ENCODE measurements at regions not wholly inside any gene's neighbourhood (a gene's known extent, or its start where the extent isn't known, plus 50 kb on each side); places are given as distances from the start of the nearest gene placed in this dataset.
"Not testable (repeated sequence)": the region's sequence is repeated elsewhere in the genome, so short reads cannot be mapped to it uniquely, and the experiment has no call there.

DNA sequence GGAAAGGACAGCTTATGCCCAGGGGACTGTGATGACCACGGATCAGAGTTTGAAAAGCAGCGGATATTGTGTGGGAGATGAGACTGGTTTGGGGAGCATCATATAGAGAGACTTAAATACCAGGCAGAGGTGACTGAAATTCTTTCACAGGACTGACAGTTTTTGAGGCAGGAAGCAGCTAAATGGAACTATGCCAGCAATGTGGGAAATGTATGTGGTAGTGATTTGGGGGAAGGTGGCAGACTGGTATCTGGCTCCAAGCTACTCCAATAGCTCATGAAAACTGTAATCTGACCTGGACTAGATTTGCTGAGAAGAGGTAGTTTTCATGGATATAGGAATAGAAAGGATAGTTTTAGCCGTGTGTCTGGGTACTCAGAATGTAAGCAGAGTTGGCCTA is 592.6 kb downstream of the REEP3 start:
- DNase-seq (ENCODE audit: low read depth, low spot score), result no peak

DNA sequence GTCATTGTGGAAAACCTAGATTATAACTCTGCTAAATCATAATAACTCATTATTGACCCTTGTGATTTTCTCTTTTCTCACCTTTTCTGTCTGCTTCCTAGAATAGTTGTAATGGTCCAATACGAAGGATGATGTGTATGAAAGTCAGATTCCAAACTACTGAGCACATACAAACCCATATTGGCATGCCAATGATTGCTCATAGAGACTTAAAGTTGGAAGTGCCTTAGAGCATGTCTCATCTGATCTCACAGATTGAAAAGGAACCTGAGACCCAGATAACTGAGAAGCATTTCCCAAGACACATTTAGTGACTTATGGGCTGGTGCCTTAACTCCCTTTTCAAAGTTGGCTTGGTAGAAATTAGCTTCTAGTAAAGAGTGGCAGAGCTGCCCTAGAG is 594.3 kb downstream of the REEP3 start:
- DNase-seq (ENCODE audit: low read depth, low spot score), result no peak

DNA sequence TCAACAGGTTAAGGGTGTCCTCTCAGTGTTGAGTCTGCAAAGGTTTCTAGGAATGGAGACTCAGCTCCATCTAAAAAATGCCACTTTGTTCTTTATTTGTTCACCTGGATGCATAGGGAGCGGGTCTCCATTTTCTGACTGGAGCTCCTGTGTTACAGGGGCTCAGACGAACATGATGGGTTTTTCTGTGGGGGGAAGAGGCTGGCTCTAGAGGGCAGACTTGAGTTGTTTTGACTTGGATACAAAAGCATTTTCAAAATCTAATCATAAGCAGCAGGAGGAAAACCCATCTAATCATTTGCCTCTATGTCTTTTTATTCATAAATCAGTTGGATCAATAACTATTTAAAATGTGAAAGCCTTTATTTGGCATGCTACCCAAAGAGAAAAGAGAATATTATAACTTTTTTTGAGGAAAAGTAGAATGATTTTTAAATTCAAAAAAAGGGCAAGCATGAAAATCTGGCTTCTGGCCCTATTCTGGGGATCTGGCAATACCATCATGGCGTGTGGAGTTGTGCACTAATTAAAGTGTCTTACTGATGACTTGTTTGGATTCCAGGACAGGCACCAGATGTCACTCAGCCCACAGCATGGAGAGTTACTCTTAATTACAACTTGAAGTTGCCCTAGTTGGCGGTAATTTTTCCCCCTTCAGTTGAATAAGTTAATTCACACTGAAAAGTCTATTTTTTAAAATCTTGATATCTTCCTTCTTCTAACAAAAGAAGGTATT is 594.9 kb downstream of the REEP3 start:
- DNase-seq (ENCODE audit: low read depth, low spot score), result no peak

DNA sequence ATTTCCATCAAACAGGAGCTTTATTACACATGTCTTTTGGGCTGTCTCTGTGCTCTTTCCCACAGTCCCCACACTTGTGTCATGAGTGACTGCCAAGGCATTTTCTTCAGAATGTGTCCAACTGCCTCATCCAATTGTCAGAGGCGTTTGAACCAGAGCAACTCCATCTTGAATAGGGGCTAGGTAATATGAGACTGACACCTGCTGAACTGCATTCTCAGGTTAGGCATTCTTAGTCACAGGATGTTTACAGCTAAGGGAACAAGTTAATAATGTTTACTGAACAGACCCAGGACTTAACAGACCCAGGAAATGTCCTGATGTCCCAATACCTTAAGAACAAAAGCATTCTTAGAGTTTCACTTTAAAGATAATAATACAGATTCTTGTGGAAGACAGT is 595.5 kb downstream of the REEP3 start:
- no peak for DNase-seq (ENCODE audit: low read depth, low spot score)

DNA sequence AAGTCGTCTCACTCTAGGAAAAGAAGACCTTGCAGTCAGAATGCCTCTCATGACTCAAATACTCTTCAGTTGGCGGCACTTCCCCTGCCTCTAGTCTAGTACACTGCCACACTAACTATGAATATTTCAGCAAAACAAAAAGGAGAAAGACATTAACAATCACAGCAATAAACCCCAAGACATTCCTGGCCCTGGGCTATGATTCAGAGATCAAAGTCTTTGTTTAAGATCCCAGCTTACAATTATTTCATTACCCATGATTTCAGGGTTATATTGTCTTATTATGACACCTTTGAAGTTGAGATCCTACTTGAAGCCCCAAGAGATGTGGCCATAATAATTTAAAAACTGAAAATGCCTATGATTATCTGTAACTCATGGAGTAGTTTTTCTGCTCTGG is 597.5 kb downstream of the REEP3 start:
- DNase-seq (ENCODE audit: low read depth, low spot score), result no peak

DNA sequence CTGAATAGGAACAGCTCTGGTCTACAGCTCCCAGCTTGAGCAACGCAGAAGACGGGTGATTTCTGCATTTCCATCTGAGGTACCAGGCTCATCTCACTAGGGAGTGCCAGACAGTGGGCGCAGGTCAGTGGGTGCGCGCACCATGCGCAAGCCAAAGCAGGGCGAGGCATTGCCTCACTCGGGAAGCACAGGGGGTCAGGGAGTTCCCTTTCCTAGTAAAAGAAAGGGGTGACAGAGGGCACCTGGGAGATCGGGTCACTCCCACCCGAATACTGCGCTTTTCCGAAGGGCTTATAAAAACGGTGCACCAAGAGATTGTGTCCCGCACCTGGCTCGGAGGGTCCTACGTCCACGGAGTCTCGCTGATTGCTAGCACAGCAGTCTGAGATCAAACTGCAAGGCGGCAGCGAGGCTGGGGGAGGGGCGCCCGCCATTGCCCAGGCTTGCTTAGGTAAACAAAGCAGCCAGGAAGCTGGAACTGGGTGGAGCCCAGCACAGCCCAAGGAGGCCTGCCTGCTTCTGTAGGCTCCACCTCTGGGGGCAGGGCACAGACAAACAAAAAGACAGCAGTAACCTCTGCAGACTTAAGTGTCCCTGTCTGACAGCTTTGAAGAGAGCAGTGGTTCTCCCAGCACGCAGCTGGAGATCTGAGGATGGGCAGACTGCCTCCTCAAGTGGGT is 599.2 kb downstream of the REEP3 start:
- not testable (repeated sequence) for DNase-seq (ENCODE audit: low read depth, low spot score)

DNA sequence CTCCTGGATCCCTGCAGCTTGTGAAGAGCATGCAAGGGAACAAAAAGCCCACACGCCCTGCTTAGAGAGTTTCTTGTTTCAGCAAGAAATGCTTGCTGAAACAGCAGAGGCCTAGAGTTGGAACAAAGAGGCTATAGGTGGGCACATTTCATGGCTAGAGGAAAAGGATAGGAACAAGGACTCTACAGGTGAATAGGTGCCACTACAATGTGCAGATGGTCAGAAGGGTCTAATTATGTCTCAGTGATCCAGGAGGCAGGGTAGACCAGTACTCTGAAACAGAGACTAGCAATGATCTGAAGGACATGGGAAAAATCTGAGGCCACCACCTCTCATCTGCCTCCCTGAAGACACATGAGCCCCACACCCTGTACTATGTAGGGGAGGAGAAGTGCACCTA is 609.0 kb downstream of the REEP3 start:
- DNase-seq (ENCODE audit: low read depth, low spot score), result no peak

DNA sequence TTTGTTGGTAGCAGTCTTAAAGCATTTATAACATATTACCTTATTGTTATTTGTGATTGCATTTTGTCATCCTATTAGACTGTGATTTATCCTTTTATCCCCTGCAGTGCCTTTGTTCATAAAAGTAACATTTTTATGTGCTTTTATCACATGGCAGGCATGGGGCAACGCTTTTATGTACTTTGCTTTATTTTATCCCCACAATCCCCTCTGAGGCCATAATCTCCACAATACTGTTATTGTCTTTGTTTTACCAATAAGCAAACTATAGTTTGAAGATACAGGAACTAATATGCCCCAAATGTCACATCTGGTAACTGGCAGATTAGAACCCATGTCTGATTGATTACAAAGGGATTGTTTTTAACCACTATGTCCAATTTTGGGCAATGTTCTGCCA is 613.5 kb downstream of the REEP3 start:
- no peak for DNase-seq (ENCODE audit: low read depth, low spot score)

DNA sequence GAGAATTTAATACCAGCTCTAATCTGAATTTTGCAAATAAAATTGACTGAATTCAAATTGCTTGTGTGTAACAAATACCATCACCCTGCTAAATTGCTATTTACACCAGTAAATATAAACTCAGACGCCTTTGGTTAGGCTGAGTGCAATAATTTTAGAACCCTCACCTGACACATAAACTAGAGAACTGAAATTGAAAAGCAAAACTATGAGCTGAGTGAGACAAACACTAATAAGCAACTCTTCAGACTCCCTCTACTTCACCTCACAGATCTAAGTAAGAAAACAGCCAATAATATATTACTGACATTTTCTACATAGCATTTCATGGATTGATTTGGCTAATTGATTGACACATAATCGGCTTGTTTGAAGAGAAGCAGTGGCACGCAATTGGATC is 621.2 kb downstream of the REEP3 start:
- no peak for DNase-seq (ENCODE audit: low read depth, low spot score)

DNA sequence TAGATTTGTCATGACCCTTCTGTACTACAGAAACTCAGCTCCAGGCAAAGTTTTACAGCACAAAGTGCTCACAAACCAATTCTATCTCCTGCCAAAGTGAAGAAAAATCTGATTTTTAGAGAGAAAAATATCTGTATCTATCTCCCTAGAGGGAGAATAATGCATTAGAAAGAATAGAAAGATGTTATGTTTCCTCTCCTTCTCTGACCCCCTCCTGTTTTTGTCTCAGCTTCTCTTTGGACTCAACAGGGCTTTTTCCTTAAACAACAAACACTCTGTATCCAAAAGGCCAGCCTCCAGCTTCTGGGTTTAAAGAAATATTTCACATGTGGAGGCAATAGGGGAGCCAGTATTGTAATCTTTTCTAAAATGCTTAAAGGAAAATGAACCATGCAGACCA is 627.4 kb downstream of the REEP3 start:
- DNase-seq (ENCODE audit: low read depth, low spot score), result no peak

DNA sequence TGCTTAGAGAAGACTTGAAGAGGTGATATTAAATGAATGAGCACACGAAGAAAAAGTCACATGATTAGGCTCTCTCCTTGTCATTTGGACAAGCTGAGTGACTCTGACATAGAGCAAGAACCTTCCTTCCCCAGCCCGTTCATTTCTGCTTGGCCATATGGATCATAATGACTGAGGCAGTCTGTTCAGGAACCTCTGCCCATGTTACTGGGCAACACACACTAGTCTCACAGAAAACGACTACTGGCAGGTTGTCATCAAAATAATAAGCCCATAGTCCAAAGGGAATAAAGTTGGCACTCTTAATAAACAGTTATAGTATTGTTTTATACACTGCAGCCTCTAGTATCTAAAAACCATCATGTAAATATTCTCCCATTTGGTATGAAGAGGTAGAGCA is 635.0 kb downstream of the REEP3 start:
- DNase-seq (ENCODE audit: low read depth, low spot score), result no peak

DNA sequence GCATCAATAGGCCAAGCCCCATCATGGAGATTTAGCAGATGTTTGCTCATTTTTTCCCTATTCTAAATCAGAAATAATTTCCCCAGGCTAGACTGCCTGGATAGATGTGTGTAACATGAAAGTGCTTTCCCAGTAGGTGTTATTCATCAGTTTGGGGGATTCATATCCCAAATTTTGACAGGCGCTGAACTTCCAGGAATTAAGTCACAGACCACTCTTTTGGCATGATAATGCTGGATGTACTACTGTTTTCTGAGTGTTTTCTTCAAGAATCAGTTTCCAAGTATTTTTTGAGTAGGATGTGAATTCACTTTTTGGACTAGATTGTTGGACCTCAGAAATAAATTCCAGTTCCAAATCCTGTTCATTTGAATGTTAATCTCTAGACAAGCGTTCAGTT is 637.4 kb downstream of the REEP3 start:
- no peak for DNase-seq (ENCODE audit: low read depth, low spot score)

DNA sequence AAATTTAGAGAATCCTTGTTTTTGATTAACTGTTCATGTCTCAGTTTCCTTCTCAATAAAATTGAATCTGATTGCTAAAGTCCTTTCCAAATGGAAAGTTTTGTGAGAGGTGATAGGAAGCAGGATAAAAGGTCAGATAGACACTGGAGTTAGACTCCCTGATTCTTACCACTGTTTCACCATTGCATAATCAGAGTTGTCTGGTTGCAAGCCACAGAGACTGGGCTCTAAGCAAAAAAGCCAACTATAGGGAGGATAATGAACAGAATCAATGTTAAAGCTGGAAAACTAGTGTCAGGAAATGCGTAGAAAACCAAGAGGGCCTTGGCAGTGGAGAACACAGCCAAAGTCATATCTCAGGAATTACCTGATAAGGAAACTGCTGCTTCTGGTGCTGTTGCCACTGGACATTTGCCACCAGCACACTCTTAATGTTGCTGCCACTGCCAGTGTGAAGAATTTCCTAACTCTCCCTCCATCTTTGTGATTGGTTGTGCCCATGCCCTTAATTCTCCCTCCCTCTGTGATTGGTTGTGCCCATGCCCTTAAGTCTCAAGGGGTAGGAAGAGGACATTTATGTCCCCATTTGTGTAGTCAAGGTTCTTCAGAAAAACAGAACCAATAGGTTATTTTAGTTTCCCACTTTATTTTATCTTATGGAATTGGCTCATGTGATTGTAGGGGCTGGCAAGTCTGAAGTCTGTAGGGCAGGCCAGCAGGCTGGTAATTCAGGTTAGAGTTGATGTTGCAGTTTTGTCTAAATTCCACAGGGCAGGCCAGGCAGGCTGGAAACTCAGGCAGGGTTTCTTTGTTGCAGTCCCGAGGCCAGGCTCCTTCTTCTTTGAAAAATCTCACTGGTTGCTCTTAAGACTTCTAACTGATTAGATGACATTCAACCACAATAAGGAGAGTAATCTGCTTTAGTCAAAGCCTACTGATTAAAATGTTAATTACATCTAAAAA is 639.0 kb downstream of the REEP3 start:
- DNase-seq (ENCODE audit: low read depth, low spot score), result no peak

DNA sequence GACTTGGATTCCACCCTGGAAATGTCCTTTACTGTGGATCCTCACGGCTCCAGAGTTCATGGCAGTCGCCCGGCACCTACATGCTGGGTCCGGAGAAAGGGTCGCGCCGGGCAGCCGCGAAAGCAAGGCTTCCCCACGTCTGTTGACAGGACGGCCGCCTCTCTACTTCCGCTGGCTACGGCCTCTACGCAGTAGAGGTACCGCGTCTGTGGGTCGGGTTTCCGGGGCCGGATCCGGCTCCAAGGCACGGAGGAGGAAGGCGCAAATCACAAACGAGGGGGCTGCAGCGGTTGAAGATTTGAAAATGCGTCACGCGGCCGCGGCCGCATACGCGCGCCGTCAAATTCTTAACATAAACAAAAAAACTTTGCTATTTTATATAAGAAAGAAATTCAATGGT is 649.6 kb downstream of the REEP3 start:
- no peak for DNase-seq (ENCODE audit: low read depth, low spot score)

DNA sequence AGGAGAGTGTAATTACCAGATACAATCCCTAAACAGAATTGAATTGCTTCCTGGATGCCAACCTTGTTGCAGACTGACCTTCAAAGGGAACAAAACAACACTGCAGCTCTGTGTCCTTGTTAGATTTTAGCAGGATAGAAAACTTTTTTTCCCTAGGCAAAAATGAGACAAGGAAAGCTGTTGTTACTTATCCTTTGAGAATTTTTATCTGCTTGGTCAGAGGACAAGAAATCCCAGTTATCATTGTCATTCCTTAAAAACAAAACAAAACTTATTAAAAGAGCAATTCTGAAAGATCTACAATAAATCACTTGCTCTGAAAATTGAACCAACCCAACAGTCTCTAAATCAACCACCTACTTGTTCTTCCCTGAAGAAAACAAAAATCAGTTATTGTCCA is 652.6 kb downstream of the REEP3 start:
- DNase-seq (ENCODE audit: low read depth, low spot score), result no peak

DNA sequence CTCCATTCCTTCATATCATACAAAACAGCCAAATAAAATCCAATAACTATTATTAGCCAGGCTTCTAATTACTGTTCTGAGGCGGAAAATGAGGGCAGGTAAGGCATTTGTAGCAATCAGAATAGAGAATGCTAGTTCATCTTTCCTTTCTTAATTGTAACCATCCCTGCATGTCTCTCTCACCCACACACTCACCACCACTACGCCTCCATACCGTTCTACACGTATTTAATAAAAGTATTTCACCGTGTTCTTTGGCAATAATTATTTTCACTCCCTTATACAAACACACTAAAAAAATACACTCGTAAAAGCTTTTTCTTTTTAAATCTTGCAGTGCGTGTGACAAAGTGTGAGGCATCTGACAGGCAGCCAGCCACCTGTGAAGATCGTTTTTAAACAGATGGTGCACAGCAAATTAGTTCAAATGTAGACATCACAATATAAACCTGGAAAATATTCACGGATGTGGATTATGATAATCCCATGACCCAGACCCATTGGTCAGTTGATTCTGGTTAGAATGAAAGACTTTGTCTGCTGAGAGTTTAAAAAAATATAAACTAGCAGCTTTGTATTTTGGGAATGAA is 653.6 kb downstream of the REEP3 start:
- DNase-seq (ENCODE audit: low read depth, low spot score), result no peak

DNA sequence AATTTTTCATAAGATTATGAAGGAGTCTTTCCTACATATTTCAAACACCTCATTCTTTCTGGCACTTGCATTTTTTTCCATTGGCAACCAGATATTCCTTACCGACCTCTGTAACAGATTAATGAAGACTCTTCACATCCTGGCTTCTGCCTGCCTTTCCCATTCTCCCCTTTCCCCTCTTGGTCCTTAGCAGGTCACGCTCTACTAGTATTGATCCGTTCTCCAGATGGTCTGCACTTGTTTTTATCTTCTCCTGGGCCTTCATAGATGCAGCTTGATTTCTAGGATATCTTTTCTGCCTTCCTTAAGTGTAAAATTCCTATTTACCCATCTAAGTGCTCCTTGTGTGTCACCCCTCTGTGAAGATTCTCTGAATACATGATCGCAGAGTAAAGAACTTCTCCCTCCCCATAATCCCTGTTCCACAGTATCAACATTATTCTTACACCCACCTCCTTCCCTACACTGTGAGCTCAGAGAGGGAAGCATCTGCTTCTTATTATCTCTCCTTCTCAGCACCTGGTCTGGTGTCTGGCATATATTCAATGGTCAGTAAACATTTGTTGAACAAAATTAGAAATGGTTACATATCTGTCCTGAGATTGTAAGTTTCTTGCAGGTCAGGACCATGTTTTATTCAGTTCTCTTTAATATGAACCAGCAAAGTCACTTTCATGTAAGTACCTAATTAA is 654.2 kb downstream of the REEP3 start:
- DNase-seq (ENCODE audit: low read depth, low spot score), result no peak

DNA sequence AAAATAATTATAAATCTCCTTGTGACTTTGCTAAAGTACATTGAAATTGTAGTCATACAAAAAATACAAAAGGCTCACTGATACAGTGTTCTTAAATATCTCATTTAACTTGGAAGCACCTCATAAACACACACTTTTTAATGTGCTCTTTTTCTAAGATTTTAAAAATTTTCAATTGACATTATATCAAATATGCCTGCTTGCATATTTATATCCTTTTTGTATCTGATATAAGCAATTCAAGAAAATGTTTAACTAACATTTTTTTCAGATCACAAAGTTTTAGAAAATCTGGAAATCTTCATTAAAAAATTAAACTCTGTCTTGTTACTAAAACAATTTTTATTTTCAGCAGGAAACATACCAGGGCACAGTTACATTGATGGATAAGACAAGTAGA is 661.5 kb downstream of the REEP3 start:
- DNase-seq (ENCODE audit: low read depth, low spot score), result no peak

DNA sequence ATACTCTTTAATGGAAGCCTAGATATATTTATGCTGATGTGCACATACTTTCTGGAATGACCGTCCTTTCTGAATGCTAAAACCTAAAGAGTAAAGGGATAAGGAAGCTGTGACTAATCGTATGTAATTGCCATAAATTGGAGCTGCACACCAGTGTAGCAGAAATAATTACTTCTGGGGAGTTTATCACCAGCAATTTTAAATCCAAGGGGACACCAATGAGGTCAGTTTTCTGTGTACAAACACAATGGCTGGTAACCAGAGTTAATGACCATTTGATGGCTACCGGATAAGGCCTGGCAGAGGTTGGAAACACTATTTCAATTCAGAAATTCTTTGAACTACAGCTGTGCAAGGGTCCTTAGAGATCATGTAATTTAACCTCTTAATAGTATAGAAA is 670.1 kb downstream of the REEP3 start:
- no peak for DNase-seq (ENCODE audit: low read depth, low spot score)

DNA sequence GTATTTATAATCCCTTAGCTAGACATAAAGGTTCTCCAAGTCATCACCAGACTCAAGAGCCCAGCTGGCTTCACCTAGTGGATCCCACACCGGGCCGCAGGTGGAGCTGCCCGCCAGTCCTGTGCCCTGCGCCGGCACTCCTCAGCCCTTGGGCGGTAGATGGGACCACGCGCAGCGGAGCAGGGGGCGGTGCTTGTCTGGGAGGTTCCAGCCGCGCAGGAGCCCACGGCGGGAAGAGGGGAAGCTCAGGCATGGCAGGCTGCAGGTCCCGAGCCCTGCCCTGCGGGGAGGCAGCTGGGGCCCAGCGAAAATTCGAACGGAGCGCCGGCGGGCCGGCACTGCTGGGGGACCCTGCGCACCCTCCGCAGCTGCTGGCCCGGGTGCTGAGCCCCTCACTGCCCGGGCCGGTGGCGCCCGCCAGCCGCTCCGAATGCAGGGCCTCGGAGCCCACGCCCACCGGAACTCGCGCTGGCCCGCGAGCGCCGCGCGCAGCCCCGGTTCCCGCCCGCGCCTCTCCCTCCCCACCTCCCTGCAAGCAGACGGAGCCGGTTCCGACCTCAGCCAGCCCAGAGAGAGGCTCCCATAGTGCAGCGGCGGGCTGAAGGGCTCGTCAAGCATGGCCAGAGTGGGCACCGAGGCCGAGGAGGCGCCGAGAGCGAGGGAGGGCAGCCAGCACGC is 675.6 kb downstream of the REEP3 start:
- no peak for DNase-seq (ENCODE audit: low read depth, low spot score)

DNA sequence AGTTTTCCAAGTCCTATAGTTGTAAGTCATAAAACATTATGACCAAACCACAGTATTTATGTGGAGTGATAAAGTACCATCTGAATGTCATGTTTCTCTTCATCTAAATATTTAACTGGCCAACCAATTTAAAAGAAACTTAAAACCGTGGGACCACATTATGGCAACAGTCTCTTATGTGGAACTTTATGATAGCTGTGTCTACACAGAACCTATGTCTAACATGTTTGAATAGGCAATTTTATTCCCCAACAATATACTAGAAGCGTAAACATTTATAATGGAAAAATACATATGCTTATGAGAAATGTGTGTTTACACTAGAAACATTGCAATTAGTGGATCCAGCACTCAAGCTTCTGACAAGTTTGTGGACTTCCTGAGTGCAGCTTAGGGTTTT is 680.7 kb downstream of the REEP3 start:
- DNase-seq (ENCODE audit: low read depth, low spot score), result no peak
